ENCODE measurements at regions not wholly inside any gene's neighbourhood (a gene's known extent, or its start where the extent isn't known, plus 50 kb on each side); places are given as distances from the start of the nearest gene placed in this dataset.
"Not testable (repeated sequence)": the region's sequence is repeated elsewhere in the genome, so short reads cannot be mapped to it uniquely, and the experiment has no call there.

GRCh38 chr5:110812639-110813038 lies 73.8 kb downstream of the SLC25A46 start:
- no peak for DNase-seq

GRCh38 chr5:110815916-110816605 lies 77.3 kb downstream of the SLC25A46 start:
- DNase-seq: no peak

DNA sequence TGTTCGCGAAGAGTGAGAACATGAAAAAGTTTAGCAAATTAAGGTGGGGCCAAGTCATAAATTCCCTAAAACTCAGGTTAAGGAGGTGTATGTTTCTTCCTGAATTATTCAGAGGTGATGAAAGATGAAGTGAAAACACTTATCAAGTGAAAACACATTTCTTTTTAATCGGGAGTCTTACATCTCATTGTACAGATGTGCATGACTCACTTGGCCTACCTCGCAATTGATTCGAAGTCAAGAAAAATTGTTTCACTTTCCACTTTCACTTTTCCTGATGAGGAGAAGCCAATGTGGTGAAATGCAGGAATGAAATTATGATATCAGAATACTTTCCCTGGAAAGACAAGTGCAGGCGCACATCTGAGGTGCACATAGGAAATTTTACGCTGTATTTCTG lies 78.7 kb downstream of the SLC25A46 start:
- no peak for DNase-seq

GRCh38 chr5:110823571-110823970 lies 84.8 kb downstream of the SLC25A46 start:
- DNase-seq: no peak

DNA sequence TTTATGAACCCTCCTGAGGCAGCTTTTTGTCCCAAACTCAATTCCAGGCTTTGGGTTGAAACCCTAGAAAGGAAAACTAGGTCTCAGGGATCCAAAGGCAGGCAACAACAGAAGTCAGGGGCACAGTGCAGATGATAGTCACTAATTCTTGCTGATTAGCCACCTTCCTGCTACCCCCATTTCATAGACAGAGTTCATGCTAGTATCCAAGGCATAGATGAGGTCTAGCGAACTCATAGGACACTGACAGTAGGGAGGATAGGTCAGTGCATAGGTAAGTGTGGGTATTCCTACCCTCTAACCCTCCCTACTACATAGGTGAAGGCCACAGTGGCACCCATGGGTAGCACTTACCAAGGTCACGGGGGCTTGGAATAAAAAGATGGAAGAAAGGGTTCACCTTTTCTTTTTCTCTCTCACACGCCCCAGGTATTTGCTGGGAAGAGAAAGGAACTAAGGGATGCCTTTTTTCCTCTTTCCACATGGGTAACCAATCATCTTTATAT lies 86.2 kb downstream of the SLC25A46 start:
- no peak for DNase-seq

DNA sequence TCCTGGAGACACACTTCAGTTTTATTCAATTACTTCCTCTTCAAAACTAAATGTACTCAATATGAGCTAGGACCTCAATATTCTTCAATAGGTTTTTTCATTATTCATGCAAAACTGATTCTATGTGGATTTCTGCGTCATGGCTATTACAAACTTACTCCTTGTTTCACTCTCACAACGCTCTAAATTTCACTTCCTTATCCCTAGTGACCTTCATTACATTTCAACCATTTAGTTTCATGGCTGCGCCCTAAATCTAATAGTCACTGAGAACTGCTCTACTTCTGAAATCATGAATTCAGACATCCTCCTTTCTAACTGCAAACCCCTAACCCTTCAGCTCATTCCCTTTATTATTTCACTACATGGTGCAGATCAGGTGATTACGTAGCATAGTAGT lies 93.9 kb downstream of the SLC25A46 start:
- DNase-seq: no peak

DNA sequence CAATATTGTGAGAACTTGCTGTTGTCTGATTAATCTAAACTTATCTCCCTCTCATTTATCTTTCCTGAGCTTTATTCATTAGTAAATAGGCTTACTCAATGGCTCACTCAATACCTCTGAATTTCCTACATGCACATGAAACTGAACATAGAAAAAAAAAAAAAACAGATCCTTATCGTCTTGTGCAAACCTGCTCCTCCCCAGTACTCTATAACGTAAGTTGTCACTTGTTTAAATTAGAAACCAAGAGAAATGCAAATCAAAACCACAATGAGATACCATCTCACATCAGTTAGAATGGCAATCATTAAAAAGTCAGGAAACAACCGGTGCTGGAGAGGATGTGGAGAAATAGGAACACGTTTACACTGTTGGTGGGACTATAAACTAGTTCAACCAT lies 96.1 kb downstream of the SLC25A46 start:
- not testable (repeated sequence) for DNase-seq

DNA sequence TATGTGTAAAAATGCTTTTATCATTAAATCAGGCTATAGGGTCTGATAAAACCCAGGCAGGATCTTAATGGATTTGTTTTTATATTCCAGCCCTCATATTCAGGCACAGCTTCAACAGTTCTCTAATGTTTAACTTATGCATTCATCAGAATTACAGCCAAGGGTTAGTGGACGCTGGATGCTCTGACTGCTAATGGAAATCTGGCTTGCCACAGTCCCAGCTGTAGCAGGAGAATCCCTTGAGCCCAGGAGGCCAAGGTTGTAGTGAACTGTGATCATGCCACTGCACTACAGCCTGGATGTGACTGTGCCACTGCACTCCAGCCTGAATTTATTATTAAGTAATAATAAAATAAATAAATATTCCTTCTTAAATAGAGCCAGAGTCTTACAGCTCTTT lies 98.0 kb downstream of the SLC25A46 start:
- DNase-seq: no peak

- DNase-seq: not testable (repeated sequence)
These were observed 99.5 kb downstream of the SLC25A46 start for GRCh38 chr5:110838357-110838756.

GRCh38 chr5:110838961-110839360 lies 100.2 kb downstream of the SLC25A46 start:
- DNase-seq: no peak

- DNase-seq: no peak
These were observed 101.6 kb downstream of the SLC25A46 start for GRCh38 chr5:110840347-110840960.

DNA sequence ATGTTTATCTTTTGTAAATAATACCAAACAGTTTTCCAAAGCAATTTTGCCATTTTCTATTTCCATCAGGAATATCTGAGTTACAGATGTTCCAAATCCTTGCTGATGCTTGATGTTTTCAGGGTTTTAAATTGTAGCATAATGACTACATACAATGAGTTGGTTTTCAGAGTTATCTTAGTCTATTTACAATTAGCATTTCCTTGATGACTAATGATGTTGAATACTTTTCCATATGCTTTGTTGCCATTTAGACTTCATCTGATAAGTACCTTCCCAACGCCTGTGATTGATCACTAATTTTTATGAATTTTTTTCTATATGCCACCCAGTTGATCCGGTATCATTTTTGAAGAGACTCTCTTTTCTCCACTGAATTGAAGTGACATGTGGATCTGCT lies 102.3 kb downstream of the SLC25A46 start:
- DNase-seq: no peak

GRCh38 chr5:110842948-110843347 lies 104.1 kb downstream of the SLC25A46 start:
- DNase-seq: no peak

- DNase-seq: no peak
These were observed 105.4 kb downstream of the SLC25A46 start for GRCh38 chr5:110844251-110844650.

- DNase-seq: no peak
These were observed 107.7 kb downstream of the SLC25A46 start for GRCh38 chr5:110846398-110847001.

- DNase-seq: no peak
These were observed 112.5 kb downstream of the SLC25A46 start for GRCh38 chr5:110851357-110851756.

- no peak for DNase-seq
These were observed 113.2 kb downstream of the SLC25A46 start for GRCh38 chr5:110852053-110852452.

DNA sequence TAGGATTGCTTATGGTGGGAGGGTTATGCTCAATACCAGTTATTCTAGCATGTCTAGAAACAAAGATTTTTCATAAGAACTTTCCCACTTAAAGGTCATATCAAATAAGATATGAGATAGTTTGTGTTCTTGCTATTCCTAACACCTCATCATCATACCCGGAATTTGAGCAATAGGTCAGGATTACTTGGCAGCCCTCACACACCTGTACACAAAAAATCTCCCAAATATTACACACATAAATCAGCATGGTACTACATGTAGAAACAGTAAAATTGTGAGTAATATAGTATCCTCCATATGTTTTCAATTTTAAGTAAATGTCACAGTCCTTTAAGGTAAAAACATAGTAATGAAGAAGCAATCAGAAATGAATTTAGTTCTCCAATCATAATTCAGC lies 113.7 kb downstream of the SLC25A46 start:
- no peak for DNase-seq

DNA sequence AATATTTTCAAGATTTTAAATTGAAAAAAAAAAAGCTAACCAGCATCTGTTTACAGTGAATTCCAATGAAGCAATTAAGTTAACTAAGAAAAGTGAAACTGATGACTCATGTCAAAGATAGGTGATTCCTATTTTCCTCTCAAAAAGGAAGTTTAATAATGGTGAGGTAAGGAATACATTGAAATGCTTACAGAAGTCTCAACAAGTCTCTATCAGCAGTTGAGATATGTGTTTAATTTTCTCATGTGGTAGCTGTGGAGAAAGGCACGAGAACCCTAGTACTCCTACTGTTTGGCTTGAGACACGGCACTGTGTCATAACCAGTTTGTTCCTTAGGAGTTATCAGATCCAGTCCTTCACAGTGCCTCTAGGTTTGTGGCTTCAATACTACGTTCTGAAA lies 114.5 kb downstream of the SLC25A46 start:
- DNase-seq: no peak

DNA sequence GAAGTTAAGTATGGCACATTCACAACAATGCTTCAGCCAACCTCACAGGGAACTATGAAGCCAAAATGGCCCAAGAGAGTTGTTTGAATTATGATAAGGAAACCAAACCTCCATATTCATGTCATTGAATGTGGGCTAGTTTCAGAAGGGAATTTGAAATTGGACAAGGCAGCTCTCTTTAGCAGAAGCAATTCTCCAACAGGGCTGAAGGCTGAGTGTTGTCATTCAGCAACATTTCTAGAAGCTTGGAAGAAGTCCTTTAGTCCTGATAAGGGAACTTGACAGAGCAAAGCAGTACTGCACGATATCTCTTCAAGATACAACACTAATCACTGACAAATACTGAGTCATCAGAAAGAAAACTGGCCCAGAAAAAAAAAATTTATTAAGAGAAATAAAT lies 115.4 kb downstream of the SLC25A46 start:
- no peak for DNase-seq

GRCh38 chr5:110855961-110856360 lies 117.2 kb downstream of the SLC25A46 start:
- DNase-seq: no peak

GRCh38 chr5:110865400-110866094 lies 126.7 kb downstream of the SLC25A46 start:
- DNase-seq: peak; percentile 43

- no peak for DNase-seq
These were observed 131.1 kb downstream of the SLC25A46 start for GRCh38 chr5:110869927-110870326.

GRCh38 chr5:110872200-110872599 lies 133.4 kb downstream of the SLC25A46 start:
- DNase-seq: no peak

Measured in SHP77 treated with DMSO at 0.1 percent for 48 hours (cell line).